Glutamatergic neuron (in vitro differentiated cells): ENCODE measurements at regions not wholly inside any gene's neighbourhood (a gene's known extent, or its start where the extent isn't known, plus 50 kb on each side); places are given as distances from the start of the nearest gene placed in this dataset.

Experiments used
- DNase-seq: peaks from one replicate; pipeline ENCODE4 v3.0.0; 2022
- H3K27ac Mint-ChIP-seq: one replicate; pipeline ENCODE4 v1.8.0; 2020; ENCODE audit warnings: mild to moderate bottlenecking, mixed read lengths, inconsistent platforms; ENCODE audit not compliant: unreplicated experiment
- H3K27me3 Mint-ChIP-seq: one replicate; pipeline ENCODE4 v1.8.0; 2020; ENCODE audit warnings: mild to moderate bottlenecking, moderate library complexity, mixed read lengths, inconsistent platforms; ENCODE audit not compliant: unreplicated experiment
- H3K36me3 Mint-ChIP-seq: one replicate; pipeline ENCODE4 v1.8.0; 2020; ENCODE audit warnings: mild to moderate bottlenecking, mixed read lengths, inconsistent platforms; ENCODE audit not compliant: unreplicated experiment
- H3K4me1 Mint-ChIP-seq: one replicate; pipeline ENCODE4 v1.8.0; 2020; ENCODE audit warnings: mild to moderate bottlenecking, low read depth, mixed read lengths, inconsistent platforms; ENCODE audit not compliant: unreplicated experiment
- H3K4me3 Mint-ChIP-seq: one replicate; pipeline ENCODE4 v1.8.0; 2020; ENCODE audit warnings: mild to moderate bottlenecking, mixed read lengths, inconsistent platforms; ENCODE audit not compliant: unreplicated experiment
- H3K9me3 Mint-ChIP-seq: one replicate; pipeline ENCODE4 v1.8.0; 2020; ENCODE audit warnings: mild to moderate bottlenecking, moderate library complexity, mixed read lengths, inconsistent platforms; ENCODE audit not compliant: unreplicated experiment
- CTCF ChIP-seq: fragments of 200-600 bp; sonication (generic); IDR thresholded peaks from one replicate; pipeline ENCODE4 v1.5.0; 2021; ENCODE audit not compliant: partially characterized antibody, unreplicated experiment

- DNase-seq, result no peak
Observed at GRCh38 chr10:108597657-108598319, 1325.5 kb downstream of the XPNPEP1 start.

DNA sequence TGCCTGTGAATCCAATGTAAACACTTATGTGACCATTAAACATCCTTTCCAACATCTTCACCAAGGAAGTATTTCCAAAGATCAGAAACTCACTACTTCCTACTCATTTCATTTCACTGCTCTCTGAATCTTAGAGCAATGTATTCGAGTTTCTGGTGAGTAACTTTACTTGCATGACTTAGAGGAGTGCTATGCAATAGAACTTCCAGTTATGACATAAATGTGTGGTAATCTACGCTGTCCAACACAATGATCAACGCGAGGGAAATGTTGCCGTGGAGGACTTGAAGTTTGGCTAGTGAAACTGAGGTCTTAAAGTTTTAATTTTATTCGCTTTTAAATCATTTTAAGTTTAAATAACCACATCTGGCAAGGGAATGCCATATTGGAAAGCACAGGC, 1326.3 kb downstream of the XPNPEP1 start:
- peaks cover 5% of the 10 kb centered on the region for H3K27me3 Mint-ChIP-seq
- no peak for DNase-seq
- TF ChIP-seq CTCF, result no peak
- H3K4me3 Mint-ChIP-seq, result no peak overlapping the region
- H3K9me3 Mint-ChIP-seq, result no peaks in the 10 kb centered on the region
- H3K36me3 Mint-ChIP-seq, result no peaks in the 10 kb centered on the region
- peaks cover 3% of the 10 kb centered on the region for H3K4me1 Mint-ChIP-seq
- no peak overlapping the region for H3K27ac Mint-ChIP-seq

More at GRCh38 chr10:108597657-108598319, 1325.5 kb downstream of the XPNPEP1 start:
- no peak for TF ChIP-seq CTCF
- no peak overlapping the region for H3K4me3 Mint-ChIP-seq
- H3K27ac Mint-ChIP-seq, result no peak overlapping the region
- H3K36me3 Mint-ChIP-seq, result no peaks in the 10 kb centered on the region
- no peaks in the 10 kb centered on the region for H3K9me3 Mint-ChIP-seq
- peaks cover 3% of the 10 kb centered on the region for H3K4me1 Mint-ChIP-seq
- H3K27me3 Mint-ChIP-seq, result peaks cover 5% of the 10 kb centered on the region

- Mint-ChIP-seq H3K27ac (no peak overlapping the region), H3K4me3 (no peak overlapping the region), H3K27me3 (no peaks in the 10 kb centered on the region), H3K9me3 (no peaks in the 10 kb centered on the region), H3K4me1 (peaks cover 2% of the 10 kb centered on the region), H3K36me3 (no peaks in the 10 kb centered on the region)
- TF ChIP-seq CTCF, result no peak
- no peak for DNase-seq
Observed at GRCh38 chr10:108592956-108593355, 1330.4 kb downstream of the XPNPEP1 start.

DNA sequence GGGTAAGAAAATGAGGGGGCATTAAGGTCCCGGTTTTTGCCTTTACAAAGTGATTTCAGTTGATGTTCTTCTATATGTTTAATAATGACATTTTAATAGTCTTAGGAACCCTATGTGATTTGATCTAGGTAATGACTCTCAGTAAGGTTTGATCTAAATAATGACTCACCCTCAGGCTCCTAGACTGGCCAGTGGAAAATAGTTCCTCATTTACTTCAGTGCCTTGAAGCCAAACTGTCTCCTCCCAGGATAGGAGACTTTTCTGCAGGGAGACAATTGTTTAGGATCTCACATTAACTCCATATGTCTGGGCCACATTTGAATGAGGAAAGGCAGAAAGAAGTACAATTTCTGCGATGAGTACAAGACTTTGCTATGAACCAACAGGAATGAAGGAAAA, 1331.9 kb downstream of the XPNPEP1 start:
- H3K9me3 Mint-ChIP-seq, result no peaks in the 10 kb centered on the region
- no peaks in the 10 kb centered on the region for H3K27me3 Mint-ChIP-seq
- H3K4me1 Mint-ChIP-seq, result peaks cover 2% of the 10 kb centered on the region
- no peak for TF ChIP-seq CTCF
- H3K27ac Mint-ChIP-seq, result no peak overlapping the region
- no peak for DNase-seq
- H3K36me3 Mint-ChIP-seq, result no peaks in the 10 kb centered on the region
- no peak overlapping the region for H3K4me3 Mint-ChIP-seq

GRCh38 chr10:108586424-108586823, 1336.9 kb downstream of the XPNPEP1 start:
- no peak overlapping the region for H3K4me3 Mint-ChIP-seq
- no peak for DNase-seq
- H3K4me1 Mint-ChIP-seq, result no peaks in the 10 kb centered on the region
- H3K36me3 Mint-ChIP-seq, result no peaks in the 10 kb centered on the region
- no peak for TF ChIP-seq CTCF
- H3K27ac Mint-ChIP-seq, result no peak overlapping the region
- H3K27me3 Mint-ChIP-seq, result no peaks in the 10 kb centered on the region
- no peaks in the 10 kb centered on the region for H3K9me3 Mint-ChIP-seq
